Parathyroid adenoma (tissue), 2 donors: ENCODE measurements at regions not wholly inside any gene's neighbourhood (a gene's known extent, or its start where the extent isn't known, plus 50 kb on each side); places are given as distances from the start of the nearest gene placed in this dataset.

Experiments
- H2AFZ ChIP-seq: fragments of 300-600 bp; sonication (generic); one replicate; pipeline ENCODE4 v1.7.0; 2017; ENCODE audit warnings: antibody characterized with exemption, mild to moderate bottlenecking
- H3K27ac ChIP-seq: fragments of 300-600 bp; sonication (generic); one replicate; pipeline ENCODE4 v1.7.0; 2017
- H3K27me3 ChIP-seq: fragments of 300-600 bp; sonication (generic); one replicate; pipeline ENCODE4 v1.7.0; 2017; ENCODE audit warnings: low read length; ENCODE audit not compliant: control insufficient read depth, insufficient read depth
- H3K36me3 ChIP-seq: fragments of 300-600 bp; sonication (generic); one replicate; pipeline ENCODE4 v1.7.0; 2017; ENCODE audit warnings: low read length; ENCODE audit not compliant: control insufficient read depth, insufficient read depth
- H3K4me1 ChIP-seq: fragments of 300-600 bp; sonication (generic); one replicate; pipeline ENCODE4 v1.7.0; 2017; ENCODE audit warnings: control low read depth
- H3K4me2 ChIP-seq: fragments of 300-600 bp; sonication (generic); one replicate; pipeline ENCODE4 v1.7.0; 2017; ENCODE audit warnings: low read length
- H3K4me3 ChIP-seq: fragments of 300-600 bp; sonication (generic); one replicate; pipeline ENCODE4 v1.7.0; 2017; ENCODE audit warnings: low read depth, low read length
- H3K79me2 ChIP-seq: fragments of 300-600 bp; sonication (generic); one replicate; pipeline ENCODE4 v1.7.0; 2017; ENCODE audit warnings: control low read depth
- H3K9ac ChIP-seq: fragments of 300-600 bp; sonication (generic); one replicate; pipeline ENCODE4 v1.7.0; 2017; ENCODE audit warnings: mild to moderate bottlenecking
- H3K9me3 ChIP-seq: fragments of 300-600 bp; sonication (generic); one replicate; pipeline ENCODE4 v1.7.0; 2017; ENCODE audit warnings: low read length; ENCODE audit not compliant: control insufficient read depth
- CTCF ChIP-seq: fragments of 300-600 bp; sonication (generic); IDR thresholded peaks from one replicate; pipeline ENCODE4 v1.7.0; 2017; ENCODE audit warnings: antibody characterized with exemption, mild to moderate bottlenecking
- donor health status: primary hyperparathyroidism.

- no peaks in the 10 kb centered on the region for H3K36me3 ChIP-seq
- no peak overlapping the region for H2AFZ ChIP-seq
- peaks cover 3% of the 10 kb centered on the region for H3K4me1 ChIP-seq
- no peak overlapping the region for H3K27ac ChIP-seq
- H3K9me3 ChIP-seq = no peaks in the 10 kb centered on the region
- no peak overlapping the region for H3K9ac ChIP-seq
- no peaks in the 10 kb centered on the region for H3K79me2 ChIP-seq
- no peaks in the 10 kb centered on the region for H3K27me3 ChIP-seq
- H3K4me2 ChIP-seq = no peak overlapping the region
- no peak for TF ChIP-seq CTCF
- H3K4me3 ChIP-seq = no peak overlapping the region
These were observed 245.1 kb upstream of the MSX2 start for GRCh38 chr5:174479325-174479724.

- no peaks in the 10 kb centered on the region for H3K9me3 ChIP-seq
- no peak for TF ChIP-seq CTCF
- no peak overlapping the region for H3K9ac ChIP-seq
- peaks cover 3% of the 10 kb centered on the region for H3K4me1 ChIP-seq
- no peak overlapping the region for H3K4me3 ChIP-seq
- H3K27me3 ChIP-seq = no peaks in the 10 kb centered on the region
- H2AFZ ChIP-seq = no peak overlapping the region
- H3K27ac ChIP-seq = no peak overlapping the region
- no peaks in the 10 kb centered on the region for H3K36me3 ChIP-seq
- H3K4me2 ChIP-seq = no peak overlapping the region
- no peaks in the 10 kb centered on the region for H3K79me2 ChIP-seq
These were observed 242.6 kb upstream of the MSX2 start for GRCh38 chr5:174481737-174482136.

- TF ChIP-seq CTCF = no peak
These were observed 241.8 kb upstream of the MSX2 start for GRCh38 chr5:174482607-174483024.

GRCh38 chr5:174483411-174483810, 241.0 kb upstream of the MSX2 start:
- Histone ChIP-seq H3K9me3 (no peaks in the 10 kb centered on the region), H3K27ac (no peak overlapping the region), H3K36me3 (no peaks in the 10 kb centered on the region), H3K27me3 (no peaks in the 10 kb centered on the region), H3K4me1 (peaks cover 3% of the 10 kb centered on the region), H3K9ac (no peak overlapping the region), H3K4me2 (no peak overlapping the region), H3K4me3 (no peak overlapping the region), H2AFZ (no peak overlapping the region), H3K79me2 (no peaks in the 10 kb centered on the region)
- TF ChIP-seq CTCF = no peak

More at GRCh38 chr5:174482607-174483024, 241.8 kb upstream of the MSX2 start:
- no peaks in the 10 kb centered on the region for H3K36me3 ChIP-seq
- H2AFZ ChIP-seq = no peak overlapping the region
- H3K27me3 ChIP-seq = no peaks in the 10 kb centered on the region
- no peak overlapping the region for H3K27ac ChIP-seq
- H3K4me2 ChIP-seq = no peak overlapping the region
- peaks cover 3% of the 10 kb centered on the region for H3K4me1 ChIP-seq
- H3K9ac ChIP-seq = no peak overlapping the region
- no peaks in the 10 kb centered on the region for H3K9me3 ChIP-seq
- H3K4me3 ChIP-seq = no peak overlapping the region
- no peaks in the 10 kb centered on the region for H3K79me2 ChIP-seq

GRCh38 chr5:174489215-174489614, 235.2 kb upstream of the MSX2 start:
- TF ChIP-seq CTCF = no peak
- Histone ChIP-seq H3K4me3 (no peak overlapping the region), H3K36me3 (no peaks in the 10 kb centered on the region), H3K27ac (no peak overlapping the region), H2AFZ (no peak overlapping the region), H3K4me1 (peaks cover 7% of the 10 kb centered on the region), H3K27me3 (no peaks in the 10 kb centered on the region), H3K9ac (no peak overlapping the region), H3K9me3 (no peaks in the 10 kb centered on the region), H3K79me2 (no peaks in the 10 kb centered on the region), H3K4me2 (no peak overlapping the region)
